HG03520 (cell line): ENCODE measurements at regions not wholly inside any gene's neighbourhood (a gene's known extent, or its start where the extent isn't known, plus 50 kb on each side); places are given as distances from the start of the nearest gene placed in this dataset.
"Not testable (repeated sequence)": the region's sequence is repeated elsewhere in the genome, so short reads cannot be mapped to it uniquely, and the experiment has no call there.

Experiments used
- ATAC-seq: cut with Tn5 transposase; IDR thresholded peaks from one replicate; pipeline ENCODE4 v1.9.1; 2021; ENCODE audit warnings: mild to moderate bottlenecking, moderate library complexity; ENCODE audit not compliant: unreplicated experiment

DNA sequence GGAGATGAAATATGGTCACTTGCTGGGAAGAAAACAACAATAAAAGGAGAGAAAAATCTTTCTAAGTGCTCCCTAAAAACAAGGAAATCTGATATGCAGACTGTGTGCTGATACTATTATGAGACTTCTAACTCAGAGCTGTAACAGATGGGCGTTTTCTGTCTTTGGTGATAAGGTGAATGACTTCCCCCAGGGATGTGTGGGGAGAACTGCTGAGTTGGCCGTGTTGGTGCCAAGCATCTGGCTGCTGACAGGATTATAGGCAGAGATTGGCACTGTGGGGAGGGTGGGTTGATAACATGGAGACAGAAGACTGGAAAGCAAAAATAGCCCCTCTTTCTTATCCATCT lies 438.5 kb upstream of the PLXNA2 start:
- ATAC-seq = no peak

DNA sequence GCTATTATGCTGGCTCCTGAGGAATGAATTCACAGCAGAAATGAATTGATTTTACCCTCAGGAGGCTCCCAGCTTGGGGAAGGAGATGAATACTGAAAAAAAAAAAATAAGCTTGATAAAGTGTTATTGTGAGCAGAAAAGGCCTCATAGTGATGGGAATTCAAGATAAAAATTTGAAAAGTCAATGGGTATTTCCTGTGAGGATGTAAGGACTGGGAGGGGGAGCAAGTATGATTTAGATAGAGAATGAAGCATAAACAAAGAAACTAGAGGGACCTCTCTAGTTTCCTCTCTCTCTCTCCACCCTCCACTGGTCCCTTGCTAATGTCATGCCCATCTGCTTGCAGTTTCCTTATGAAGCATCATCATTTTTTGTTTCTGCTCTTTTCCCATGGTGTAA lies 439.0 kb upstream of the PLXNA2 start:
- no peak for ATAC-seq

GRCh38 chr1:208684192-208684591 lies 440.0 kb upstream of the PLXNA2 start:
- no peak for ATAC-seq

DNA sequence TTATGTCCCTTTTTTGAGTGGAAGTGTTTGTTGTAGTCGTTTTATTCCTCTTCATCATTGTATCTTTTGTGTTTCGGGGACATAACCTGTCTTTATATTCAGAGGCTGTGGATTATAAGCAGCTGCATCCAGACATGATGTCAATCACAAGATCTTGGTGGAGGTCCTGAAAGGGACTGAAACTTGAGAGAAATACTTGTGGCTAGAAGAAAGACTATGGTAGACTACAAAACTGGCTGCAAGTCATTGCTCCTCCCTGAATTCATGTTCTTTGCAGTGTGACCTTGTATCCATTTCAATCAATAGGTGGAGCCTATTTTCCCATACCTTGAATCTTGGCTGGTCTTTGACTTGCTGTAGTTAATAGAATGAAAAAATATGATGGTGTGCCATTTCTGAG lies 442.4 kb upstream of the PLXNA2 start:
- ATAC-seq = no peak

DNA sequence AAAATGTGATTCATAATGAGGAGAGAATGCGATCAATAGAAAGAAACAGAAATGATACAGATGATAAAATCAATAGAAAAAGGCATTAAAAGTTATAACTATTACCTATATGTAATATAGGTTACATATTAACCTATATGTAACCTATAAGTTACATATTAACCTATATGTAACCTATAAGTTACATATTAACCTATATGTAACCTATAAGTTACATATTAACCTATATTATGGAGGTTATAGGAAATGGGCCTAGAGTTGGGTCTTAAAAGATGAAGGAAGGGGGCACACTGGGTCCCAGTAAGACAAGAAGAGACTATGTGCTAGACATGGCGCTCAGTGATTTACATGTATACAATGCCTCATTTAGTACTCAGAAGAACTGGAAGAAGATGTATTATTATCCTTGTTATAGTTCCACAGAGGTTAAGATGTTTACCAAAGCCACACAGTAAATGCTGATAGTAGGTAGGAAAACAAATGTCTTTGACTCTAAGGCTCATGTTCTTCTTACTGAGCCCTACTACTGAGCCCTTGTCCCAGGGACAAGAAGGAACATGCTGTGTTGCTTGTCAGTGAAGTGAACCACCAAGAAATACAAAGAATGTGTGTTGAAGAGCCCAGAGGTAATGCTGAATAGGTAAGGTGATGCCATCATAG lies 444.6 kb upstream of the PLXNA2 start:
- no peak for ATAC-seq

GRCh38 chr1:208691012-208691411 lies 446.8 kb upstream of the PLXNA2 start:
- no peak for ATAC-seq

- no peak for ATAC-seq
Observed at GRCh38 chr1:208709981-208710380, 465.8 kb upstream of the PLXNA2 start.

DNA sequence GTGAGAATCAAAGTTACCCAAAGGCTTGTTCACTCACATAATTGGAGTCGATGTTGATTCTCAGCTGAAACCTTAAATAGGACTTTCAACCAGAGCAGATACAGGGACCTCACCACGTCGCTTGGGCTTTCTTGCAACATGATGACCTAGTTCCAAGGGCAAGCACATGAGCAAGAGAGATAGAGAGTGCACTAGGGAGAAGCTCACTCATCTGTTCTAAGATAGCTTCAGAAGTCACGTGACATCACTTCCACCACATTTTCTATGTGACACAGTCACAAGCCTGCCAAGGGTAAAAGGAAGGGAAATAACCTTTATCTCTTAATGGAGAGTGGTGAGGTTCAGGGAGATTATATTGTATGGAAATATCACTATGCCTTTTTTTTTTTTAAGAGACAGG lies 470.1 kb upstream of the PLXNA2 start:
- no peak for ATAC-seq

GRCh38 chr1:208717525-208717924 lies 473.3 kb upstream of the PLXNA2 start:
- ATAC-seq = no peak

- ATAC-seq = no peak
Observed at GRCh38 chr1:208722592-208722991, 478.4 kb upstream of the PLXNA2 start.

DNA sequence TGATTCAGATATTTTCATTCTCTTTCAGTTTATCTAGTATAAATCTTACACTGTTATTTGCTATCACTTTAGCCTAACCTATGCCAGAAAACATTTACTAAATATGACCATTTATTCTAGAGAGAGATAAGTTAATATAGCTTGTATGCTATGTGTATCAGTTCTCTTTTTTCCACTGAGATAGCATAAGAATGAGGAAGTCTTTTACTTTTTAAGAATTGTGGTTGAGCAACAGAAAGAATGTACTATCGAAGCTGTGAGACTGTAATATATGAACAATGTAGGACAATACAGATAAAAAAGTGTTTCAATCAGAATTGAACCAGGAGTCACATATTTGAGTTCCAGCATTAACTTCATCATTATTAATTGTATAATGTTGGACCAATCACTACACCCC lies 479.9 kb upstream of the PLXNA2 start:
- no peak for ATAC-seq

- ATAC-seq = no peak
Observed at GRCh38 chr1:208728815-208729214, 484.6 kb upstream of the PLXNA2 start.

GRCh38 chr1:208731981-208732821 lies 488.0 kb upstream of the PLXNA2 start:
- ATAC-seq = peak; percentile 95

DNA sequence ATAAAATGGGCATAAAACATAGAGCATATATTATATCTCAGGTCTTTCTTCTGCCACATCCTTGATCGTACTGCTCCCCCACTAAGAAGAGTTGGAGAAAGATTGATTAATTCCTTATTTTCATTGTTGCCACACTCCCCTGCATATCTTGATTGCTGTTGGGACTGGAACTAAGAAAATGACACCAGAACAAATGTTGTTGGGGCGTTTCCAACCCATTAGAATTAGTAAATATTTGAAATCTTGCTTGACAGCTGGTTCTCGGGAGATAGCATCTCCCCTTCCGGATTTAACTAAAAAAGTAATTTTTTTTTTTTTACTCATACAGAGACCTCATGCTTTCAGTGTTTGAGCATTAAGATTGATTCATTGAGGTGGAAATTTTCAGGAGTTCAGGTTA lies 493.0 kb upstream of the PLXNA2 start:
- no peak for ATAC-seq

DNA sequence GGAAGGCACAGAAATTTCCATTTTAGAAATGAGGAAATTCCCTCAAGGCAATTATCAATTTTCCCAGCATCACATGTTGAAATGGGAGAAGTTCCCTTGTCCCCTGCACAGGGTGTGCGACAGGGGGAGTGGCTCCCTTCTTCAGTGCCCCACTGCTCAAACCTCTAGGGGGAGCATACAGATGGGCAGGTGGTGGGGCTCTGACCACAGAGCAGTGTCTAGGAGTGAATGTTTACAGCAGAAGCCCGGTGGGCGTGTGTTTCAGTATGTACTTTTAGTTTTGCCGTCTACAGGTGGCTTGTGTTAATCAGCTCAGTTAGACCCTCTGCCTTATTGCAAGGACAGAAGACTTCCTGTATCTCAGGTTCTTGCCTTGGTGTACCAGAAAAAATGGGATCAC lies 493.7 kb upstream of the PLXNA2 start:
- ATAC-seq = peak; percentile 98

- ATAC-seq = not testable (repeated sequence)
Observed at GRCh38 chr1:208739636-208740035, 495.5 kb upstream of the PLXNA2 start.

- no peak for ATAC-seq
Observed at GRCh38 chr1:208741296-208741695, 497.1 kb upstream of the PLXNA2 start.

- no peak for ATAC-seq
Observed at GRCh38 chr1:208743361-208743760, 499.2 kb upstream of the PLXNA2 start.

DNA sequence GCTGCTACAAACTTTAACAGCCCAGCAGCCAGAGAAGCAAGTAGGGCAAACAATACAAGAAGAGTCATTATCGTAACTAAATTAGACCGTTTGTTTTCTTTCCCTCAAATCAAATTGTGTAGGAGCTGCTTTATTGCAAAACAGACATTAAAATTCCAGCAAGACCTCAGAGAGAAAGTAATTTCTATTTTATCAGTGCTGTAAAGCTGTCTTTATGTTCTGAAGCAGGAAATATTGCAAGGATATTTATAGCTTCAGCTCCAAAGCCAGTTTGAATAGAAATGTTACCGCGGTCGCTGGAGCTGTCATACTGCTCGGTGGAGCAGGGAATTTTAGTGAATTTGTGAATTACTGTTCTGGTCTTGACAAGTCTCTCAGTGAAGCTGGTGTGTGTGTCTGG lies 503.8 kb upstream of the PLXNA2 start:
- no peak for ATAC-seq

DNA sequence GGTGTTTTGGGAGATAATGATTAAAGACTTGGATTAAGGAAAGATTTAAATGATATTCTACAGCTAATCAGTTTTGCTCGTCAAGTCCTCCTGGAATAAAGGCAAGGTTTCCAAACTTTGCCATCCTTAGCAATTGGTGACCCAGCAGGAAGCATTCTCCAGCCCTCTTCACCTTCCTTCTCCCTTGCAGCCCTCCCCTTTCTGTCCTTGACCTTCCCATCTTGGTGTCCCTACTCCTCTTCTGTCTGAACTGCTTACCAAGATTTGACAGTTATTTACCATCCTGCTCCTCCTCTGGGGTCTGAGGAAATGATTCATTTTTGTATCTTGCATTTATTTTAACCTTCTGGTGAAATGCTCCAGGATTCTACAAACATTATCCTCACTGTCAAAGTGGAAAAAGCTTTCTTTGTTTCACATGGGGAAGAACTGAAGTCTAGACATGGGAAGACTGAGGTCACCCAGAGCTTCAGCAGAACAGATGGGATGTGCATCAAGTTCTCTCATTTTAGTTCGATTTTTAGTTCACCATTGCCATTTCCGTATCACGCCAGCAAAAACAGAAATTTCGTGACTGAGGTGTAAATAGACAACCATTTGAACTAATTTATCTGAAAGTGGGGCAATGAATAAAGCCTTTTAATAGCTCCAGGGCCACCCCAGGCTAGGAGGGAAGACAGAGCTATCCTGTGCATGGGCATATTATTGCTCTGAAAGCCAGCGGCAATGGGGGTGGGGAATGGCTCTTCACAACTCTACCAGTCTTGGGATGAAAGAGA lies 504.4 kb upstream of the PLXNA2 start:
- no peak for ATAC-seq

DNA sequence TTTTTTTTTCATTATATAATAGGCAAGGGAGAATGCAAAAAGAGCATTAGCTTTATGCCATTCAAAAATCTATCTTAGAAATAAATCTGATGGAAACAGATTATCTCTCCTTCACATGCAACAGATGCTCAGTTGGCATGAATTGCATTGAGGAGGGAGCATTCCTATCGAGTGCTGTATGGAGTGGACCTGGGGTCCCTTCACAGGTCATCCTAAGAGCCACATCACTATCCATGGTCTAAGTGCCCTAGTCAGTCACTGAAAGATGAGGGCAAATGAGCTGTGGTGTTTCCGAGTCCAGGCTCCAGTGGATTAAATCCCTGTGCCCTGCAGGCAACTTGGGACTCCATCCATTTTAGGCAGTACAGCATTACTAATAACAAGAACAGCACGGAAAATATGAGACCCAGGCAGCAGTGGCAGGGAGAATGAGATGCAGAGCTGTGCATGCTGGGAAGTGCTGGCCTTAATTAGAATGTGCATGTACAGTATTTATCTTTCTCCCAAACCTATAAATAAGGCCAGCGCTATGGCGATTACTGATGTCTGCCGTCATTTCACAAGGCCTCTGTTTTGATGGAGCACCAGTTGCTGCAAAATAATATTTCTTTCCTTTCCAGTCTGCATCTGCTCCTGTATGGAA lies 512.3 kb upstream of the PLXNA2 start:
- no peak for ATAC-seq
